GM18511 (cell line): ENCODE measurements at regions not wholly inside any gene's neighbourhood (a gene's known extent, or its start where the extent isn't known, plus 50 kb on each side); places are given as distances from the start of the nearest gene placed in this dataset.

ENCODE experiments used
- ATAC-seq: cut with Tn5 transposase; IDR thresholded peaks from one replicate; pipeline ENCODE4 v1.9.1; 2021; ENCODE audit warnings: mild to moderate bottlenecking, moderate library complexity; ENCODE audit not compliant: unreplicated experiment

GRCh38 chr20:48106428-48106827 is 321.1 kb upstream of the SULF2 start:
- no peak for ATAC-seq

- ATAC-seq, result no peak
These were observed 320.2 kb upstream of the SULF2 start for GRCh38 chr20:48105526-48105925.

- ATAC-seq, result no peak
These were observed 317.8 kb upstream of the SULF2 start for GRCh38 chr20:48102931-48103660.

- ATAC-seq, result no peak
These were observed 317.0 kb upstream of the SULF2 start for GRCh38 chr20:48102076-48102787.

- no peak for ATAC-seq
These were observed 315.2 kb upstream of the SULF2 start for GRCh38 chr20:48100483-48100882.

- ATAC-seq, result no peak
These were observed 313.6 kb upstream of the SULF2 start for GRCh38 chr20:48098866-48099265.

- ATAC-seq, result no peak
These were observed 312.8 kb upstream of the SULF2 start for GRCh38 chr20:48098099-48098498.

GRCh38 chr20:48096957-48097890 is 311.9 kb upstream of the SULF2 start:
- no peak for ATAC-seq

GRCh38 chr20:48096212-48096875 is 311.1 kb upstream of the SULF2 start:
- no peak for ATAC-seq

- no peak for ATAC-seq
These were observed 309.7 kb upstream of the SULF2 start for GRCh38 chr20:48094944-48095343.

GRCh38 chr20:48094196-48094749 is 309.0 kb upstream of the SULF2 start:
- no peak for ATAC-seq

GRCh38 chr20:48092596-48093280 is 307.5 kb upstream of the SULF2 start:
- no peak for ATAC-seq

- ATAC-seq, result no peak
These were observed 305.5 kb upstream of the SULF2 start for GRCh38 chr20:48090784-48091183.

- no peak for ATAC-seq
These were observed 305.0 kb upstream of the SULF2 start for GRCh38 chr20:48090314-48090713.

- ATAC-seq, result no peak
These were observed 295.3 kb upstream of the SULF2 start for GRCh38 chr20:48080583-48080982.

GRCh38 chr20:48079028-48079427 is 293.7 kb upstream of the SULF2 start:
- no peak for ATAC-seq

- no peak for ATAC-seq
These were observed 291.5 kb upstream of the SULF2 start for GRCh38 chr20:48076747-48077146.

- no peak for ATAC-seq
These were observed 291.0 kb upstream of the SULF2 start for GRCh38 chr20:48076247-48076646.

- no peak for ATAC-seq
These were observed 290.4 kb upstream of the SULF2 start for GRCh38 chr20:48075591-48076174.
